ENCODE measurements at regions not wholly inside any gene's neighbourhood (a gene's known extent, or its start where the extent isn't known, plus 50 kb on each side); places are given as distances from the start of the nearest gene placed in this dataset.
"Not testable (repeated sequence)": the region's sequence is repeated elsewhere in the genome, so short reads cannot be mapped to it uniquely, and the experiment has no call there.

GRCh38 chr10:131817866-131818509 lies 82.8 kb upstream of the PPP2R2D start:
- no peak for DNase-seq (ENCODE audit: low read depth)

GRCh38 chr10:131818510-131819234 lies 82.1 kb upstream of the PPP2R2D start:
- DNase-seq (ENCODE audit: low read depth): no peak

- DNase-seq (ENCODE audit: low read depth): no peak
Observed at GRCh38 chr10:131819241-131820072, 81.4 kb upstream of the PPP2R2D start.

GRCh38 chr10:131820626-131821025 lies 80.2 kb upstream of the PPP2R2D start:
- DNase-seq (ENCODE audit: low read depth): no peak

GRCh38 chr10:131821378-131822012 lies 79.3 kb upstream of the PPP2R2D start:
- DNase-seq (ENCODE audit: low read depth): no peak

- no peak for DNase-seq (ENCODE audit: low read depth)
Observed at GRCh38 chr10:131822013-131822691, 78.7 kb upstream of the PPP2R2D start.

GRCh38 chr10:131822692-131823245 lies 78.0 kb upstream of the PPP2R2D start:
- DNase-seq (ENCODE audit: low read depth): no peak

GRCh38 chr10:131823601-131824099 lies 77.2 kb upstream of the PPP2R2D start:
- not testable (repeated sequence) for DNase-seq (ENCODE audit: low read depth)

GRCh38 chr10:131824371-131825149 lies 76.2 kb upstream of the PPP2R2D start:
- DNase-seq (ENCODE audit: low read depth): no peak

GRCh38 chr10:131825150-131825848 lies 75.5 kb upstream of the PPP2R2D start:
- no peak for DNase-seq (ENCODE audit: low read depth)

- no peak for DNase-seq (ENCODE audit: low read depth)
Observed at GRCh38 chr10:131825960-131826650, 74.7 kb upstream of the PPP2R2D start.

- no peak for DNase-seq (ENCODE audit: low read depth)
Observed at GRCh38 chr10:131829156-131829930, 71.5 kb upstream of the PPP2R2D start.

GRCh38 chr10:131830446-131831130 lies 70.2 kb upstream of the PPP2R2D start:
- no peak for DNase-seq (ENCODE audit: low read depth)

GRCh38 chr10:131831561-131831960 lies 69.2 kb upstream of the PPP2R2D start:
- no peak for DNase-seq (ENCODE audit: low read depth)

GRCh38 chr10:131832056-131832685 lies 68.6 kb upstream of the PPP2R2D start:
- DNase-seq (ENCODE audit: low read depth): no peak

GRCh38 chr10:131833013-131833412 lies 67.8 kb upstream of the PPP2R2D start:
- no peak for DNase-seq (ENCODE audit: low read depth)

- no peak for DNase-seq (ENCODE audit: low read depth)
Observed at GRCh38 chr10:131833446-131834080, 67.2 kb upstream of the PPP2R2D start.

All from CMK (cell line).